HCT116 (cell line): ENCODE measurements at regions not wholly inside any gene's neighbourhood (a gene's known extent, or its start where the extent isn't known, plus 50 kb on each side); places are given as distances from the start of the nearest gene placed in this dataset.

Experiments
- ATAC-seq: fragments of 200-7000 bp; cut with Tn5 transposase; 2 replicates; pipeline ENCODE4 v1.9.1; 2020; ENCODE audit warnings: mild to moderate bottlenecking, moderate library complexity
- BruUV-seq: library from RNA; stranded (reverse); fragments of 400-500 nt; replicated peaks from 2 replicates; lab custom pipeline; 2021; lab: Mats Ljungman, UMichigan
- CTCF ChIA-PET: fragments of 300-600 bp; sonication (Branson Sonifier 250); formaldehyde crosslinking; loops from one replicate; lab custom pipeline; 2021; ENCODE audit warnings: antibody characterized with exemption; lab: Charles Lee
- POLR2A ChIA-PET: fragments of 300-600, 350-600 bp; sonication (Branson Sonifier 250); formaldehyde crosslinking; loops from one replicate; lab custom pipeline; 2021; ENCODE audit warnings: antibody characterized with exemption; lab: Charles Lee
- RAD21 ChIA-PET, 2 experiments: fragments of 300-600 bp; sonication (Branson Sonifier 250); formaldehyde crosslinking; loops; one replicate each; lab custom pipeline; 2023; ENCODE audit warnings: low total read pairs in 2 of 2; ENCODE audit not compliant: uncharacterized antibody in 2 of 2, unreplicated experiment in 2 of 2, low non-redundant PET in 1 of 2; lab: Charles Lee
- DNase-seq: peaks from one replicate; pipeline ENCODE4 v3.0.0-alpha.2; 2010; ENCODE audit warnings: low read depth, low spot score
- H2AFZ ChIP-seq: fragments of 200-600 bp; shearing (Covaris generic), sonication (generic); 2 replicates; pipeline ENCODE4 v1.6.1; 2017; ENCODE audit warnings: low read depth, mixed run types, mixed read lengths, antibody characterized with exemption, low read length; ENCODE audit not compliant: poor library complexity, severe bottlenecking
- H3K27ac ChIP-seq: 2 replicates; pipeline ENCODE4 v1.5.1; 2012; ENCODE audit warnings: low read depth, low read length
- H3K27me3 ChIP-seq: fragments of 200-600 bp; sonication (generic); 2 replicates; pipeline ENCODE4 v1.6.1; 2016; ENCODE audit warnings: mixed run types, low read length, mixed read lengths; ENCODE audit not compliant: insufficient read depth
- H3K36me3 ChIP-seq, 2 experiments: fragments of 200-500 bp in 1 of 2; fragments of 200-600 bp in 1 of 2; sonication (Bioruptor generic) in 1 of 2; sonication (generic) in 1 of 2; 2 replicates each; pipeline versions ENCODE4 v1.5.1 to v1.6.1; 2014 to 2016; ENCODE audit warnings: low read length in 2 of 2, inconsistent platforms in 1 of 2, mixed read lengths in 1 of 2, mixed run types in 1 of 2; ENCODE audit not compliant: insufficient read depth in 2 of 2, control insufficient read depth in 1 of 2
- H3K4me1 ChIP-seq, 2 experiments: fragments of 200-600 bp in 1 of 2; sonication (generic) in 1 of 2; 2 replicates each; pipeline versions ENCODE4 v1.5.1 to v1.6.1; 2012 to 2017; ENCODE audit warnings: low read length in 2 of 2, inconsistent platforms in 1 of 2, mild to moderate bottlenecking in 1 of 2, mixed read lengths in 1 of 2, mixed run types in 1 of 2, moderate library complexity in 1 of 2; ENCODE audit not compliant: insufficient read depth in 2 of 2, control insufficient read depth in 1 of 2
- H3K4me2 ChIP-seq: fragments of 200-600 bp; sonication (generic); 2 replicates; pipeline ENCODE4 v1.6.1; 2017; ENCODE audit warnings: mixed run types, low read length, mixed read lengths
- H3K4me3 ChIP-seq, 2 experiments: fragments of 200-600 bp in 1 of 2; sonication (generic) in 1 of 2; replicated peaks in 1 of 2; 2 replicates each; pipeline ENCODE4 v1.5.1; 2011 to 2016; ENCODE audit warnings: low read length in 2 of 2, control low read depth in 1 of 2, low read depth in 1 of 2, mild to moderate bottlenecking in 1 of 2, mixed read lengths in 1 of 2, mixed run types in 1 of 2
- H3K79me2 ChIP-seq: fragments of 200-600 bp; sonication (generic); 2 replicates; pipeline ENCODE4 v1.6.1; 2017; ENCODE audit warnings: mild to moderate bottlenecking, mixed run types, low read length, moderate library complexity, mixed read lengths; ENCODE audit not compliant: insufficient read depth
- H3K9ac ChIP-seq: fragments of 200-600 bp; sonication (generic); 2 replicates; pipeline ENCODE4 v1.6.1; 2016; ENCODE audit warnings: low read length, mixed read lengths
- H3K9me2 ChIP-seq: fragments of 200-600 bp; sonication (generic), shearing (Covaris generic); 2 replicates; pipeline ENCODE4 v1.6.1; 2017; ENCODE audit warnings: mixed run types, mild to moderate bottlenecking, moderate library complexity; ENCODE audit not compliant: insufficient read depth
- H3K9me3 ChIP-seq, 2 experiments: fragments of 200-500 bp in 1 of 2; fragments of 200-600 bp in 1 of 2; sonication (Bioruptor generic) in 1 of 2; sonication (generic) in 1 of 2; 2 replicates each; pipeline ENCODE4 v1.6.1; 2014 to 2017; ENCODE audit warnings: low read length in 2 of 2, mixed read lengths in 2 of 2, inconsistent platforms in 1 of 2, low read depth in 1 of 2, mild to moderate bottlenecking in 1 of 2, mixed run types in 1 of 2, moderate library complexity in 1 of 2; ENCODE audit not compliant: control insufficient read depth in 1 of 2, insufficient read depth in 1 of 2
- H4K20me1 ChIP-seq: fragments of 200-600 bp; sonication (generic), shearing (Covaris generic); 2 replicates; pipeline ENCODE4 v1.6.1; 2017; ENCODE audit warnings: mixed run types, mild to moderate bottlenecking, moderate library complexity; ENCODE audit not compliant: insufficient read depth
- EGR1 ChIP-seq: IDR thresholded peaks from 2 replicates; pipeline ENCODE4 v1.6.1; 2012; ENCODE audit warnings: low read depth
- ELF1 ChIP-seq: IDR thresholded peaks from 2 replicates; pipeline ENCODE4 v1.6.1; 2012; ENCODE audit warnings: low read depth, borderline replicate concordance
- EZH2 ChIP-seq: fragments of 200-600 bp; sonication (generic); IDR thresholded peaks from 2 replicates; pipeline ENCODE4 v1.6.1; 2017; ENCODE audit warnings: antibody characterized with exemption, mixed run types
- EZH2phosphoT487 ChIP-seq: fragments of 200-600 bp; IDR thresholded peaks from 2 replicates; pipeline ENCODE4 v1.6.1; 2018; ENCODE audit warnings: antibody characterized with exemption, borderline replicate concordance
- FOSL1 ChIP-seq: IDR thresholded peaks from 2 replicates; pipeline ENCODE4 v1.6.1; 2012; ENCODE audit warnings: low read depth
- POLR2A ChIP-seq: IDR thresholded peaks from 2 replicates; pipeline ENCODE4 v1.7.0; 2011; ENCODE audit warnings: borderline replicate concordance; ENCODE audit not compliant: insufficient read depth, insufficient read length; ENCODE audit errors: extremely low read depth
- RAD21 ChIP-seq: IDR thresholded peaks from 2 replicates; pipeline ENCODE4 v1.6.1; 2012; ENCODE audit warnings: low read depth, mild to moderate bottlenecking
- SP1 ChIP-seq: IDR thresholded peaks from 2 replicates; pipeline ENCODE4 v1.6.1; 2012; ENCODE audit warnings: low read depth
- SRF ChIP-seq: IDR thresholded peaks from 2 replicates; pipeline ENCODE4 v1.6.1; 2012; ENCODE audit warnings: low read depth
- TCF7L2 ChIP-seq: IDR thresholded peaks from 2 replicates; pipeline ENCODE4 v1.7.0; 2011; ENCODE audit warnings: borderline replicate concordance, inconsistent platforms; ENCODE audit not compliant: insufficient read depth, insufficient read length; ENCODE audit errors: extremely low read depth
- YY1 ChIP-seq: IDR thresholded peaks from 2 replicates; pipeline ENCODE4 v1.6.1; 2011; ENCODE audit warnings: low read length, low read depth, moderate library complexity, mild to moderate bottlenecking; ENCODE audit not compliant: insufficient replicate concordance; ENCODE audit errors: extremely low read depth
- ZFX ChIP-seq: fragments of 450-650 bp; IDR thresholded peaks from 2 replicates; pipeline ENCODE4 v1.6.1; 2017
- ZNF274 ChIP-seq: fragments of 200-500 bp; sonication (Bioruptor generic); IDR thresholded peaks from 2 replicates; pipeline ENCODE4 v1.6.1; 2014; ENCODE audit warnings: mild to moderate bottlenecking, low read depth, low read length, inconsistent platforms
- intact Hi-C: fragments of 100-400 bp; cut with micrococcal nuclease; formaldehyde crosslinking; loops from 2 replicates; pipeline ENCODE4 v1.10.0; 2022
- TF ChIP-seq, protein P1 (sequence below): IDR thresholded peaks from 2 replicates; pipeline ENCODE4 v1.6.1; 2012
- TF ChIP-seq, protein P2 (sequence below): IDR thresholded peaks from 2 replicates; pipeline ENCODE4 v1.6.1; 2011; ENCODE audit warnings: mild to moderate bottlenecking, low read length, moderate library complexity; ENCODE audit not compliant: insufficient replicate concordance; ENCODE audit errors: extremely low read depth
- TF ChIP-seq, protein P3 (sequence below): IDR thresholded peaks from 2 replicates; pipeline ENCODE4 v1.6.1; 2012; ENCODE audit warnings: low read depth
- TF ChIP-seq, protein P4 (sequence below), 3 experiments: fragments of 200-600 bp in 1 of 3; sonication (generic) in 1 of 3; IDR thresholded peaks in 2 of 3; conservative IDR thresholded peaks in 1 of 3; 2 replicates each; pipeline ENCODE4 v1.5.1; 2012 to 2017; ENCODE audit warnings: low read depth in 2 of 3, low read length in 2 of 3, antibody characterized with exemption in 1 of 3, borderline replicate concordance in 1 of 3, control low read depth in 1 of 3, mild to moderate bottlenecking in 1 of 3, mixed read lengths in 1 of 3, mixed run types in 1 of 3, moderate library complexity in 1 of 3; ENCODE audit not compliant: insufficient read depth in 1 of 3

DNA sequence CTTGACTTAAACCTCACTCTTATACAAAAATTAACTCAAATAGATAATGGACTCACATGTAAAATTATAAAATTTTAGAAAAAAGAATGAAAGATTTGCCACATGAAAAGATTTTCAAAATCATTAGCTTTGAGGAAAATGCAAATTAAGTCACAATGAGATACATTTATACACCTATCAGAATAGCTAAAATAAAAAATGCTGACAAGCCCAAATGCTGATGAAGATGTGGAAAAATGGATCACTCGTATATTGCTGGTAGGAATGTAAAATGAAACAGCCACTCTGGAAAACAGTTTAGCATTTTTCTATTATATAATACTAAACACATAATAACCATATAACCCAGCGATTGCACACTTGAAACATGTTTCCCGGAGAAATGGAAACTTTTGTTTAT is 316.2 kb downstream of the ANKRD50 start (continued):
- TF ChIP-seq RAD21 (no peak), ZNF274 (no peak), EZH2phosphoT487 (no peak), YY1 (no peak), TCF7L2 (no peak), ZFX (no peak), POLR2A (no peak), ELF1 (no peak)
- TF ChIP-seq, protein P1, sequence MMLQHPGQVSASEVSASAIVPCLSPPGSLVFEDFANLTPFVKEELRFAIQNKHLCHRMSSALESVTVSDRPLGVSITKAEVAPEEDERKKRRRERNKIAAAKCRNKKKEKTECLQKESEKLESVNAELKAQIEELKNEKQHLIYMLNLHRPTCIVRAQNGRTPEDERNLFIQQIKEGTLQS, result no peak
- TF ChIP-seq, all 23 proteins: peak for 0

DNA sequence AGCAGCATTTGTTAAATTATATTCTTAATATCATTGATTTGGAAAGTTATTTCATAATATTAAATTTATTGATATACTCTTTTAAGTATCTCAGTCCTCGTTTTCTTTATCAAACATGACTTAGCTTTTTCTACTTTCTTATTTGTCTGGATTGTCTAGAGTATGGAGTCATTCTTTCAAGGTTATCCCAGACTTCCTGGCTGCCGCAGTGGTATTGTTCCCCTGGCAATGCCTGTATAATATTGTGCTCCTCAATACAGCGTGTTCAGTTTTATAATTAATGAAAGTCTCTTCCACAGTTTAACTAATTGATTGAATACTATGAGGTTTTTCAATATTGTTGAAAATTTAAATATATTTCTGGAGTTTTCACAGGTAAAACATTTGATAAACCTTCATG is 310.9 kb downstream of the ANKRD50 start:
- ChIA-PET RAD21 (no interaction called here), POLR2A (no interaction called here), CTCF (no interaction called here)
- BruUV-seq, result no TSS peak
- no peak overlapping the region for H3K4me3 ChIP-seq
- no peaks in the 10 kb centered on the region for H3K9me3 ChIP-seq
- no peaks in the 10 kb centered on the region for H4K20me1 ChIP-seq
- H3K4me2 ChIP-seq, result no peak overlapping the region
- H3K27ac ChIP-seq, result no peak overlapping the region
- DNase-seq (no peak), ATAC-seq (no peak)
- H3K27me3 ChIP-seq, result no peaks in the 10 kb centered on the region
- no peaks in the 10 kb centered on the region for H3K36me3 ChIP-seq
- intact Hi-C loops, result no loop called here
- no peak overlapping the region for H3K9ac ChIP-seq
- TF ChIP-seq EZH2 (no peak), ZNF274 (no peak), SP1 (no peak), ZFX (no peak), SRF (no peak), YY1 (no peak), EZH2phosphoT487 (no peak), EGR1 (no peak), FOSL1 (no peak)
- TF ChIP-seq, protein P2, sequence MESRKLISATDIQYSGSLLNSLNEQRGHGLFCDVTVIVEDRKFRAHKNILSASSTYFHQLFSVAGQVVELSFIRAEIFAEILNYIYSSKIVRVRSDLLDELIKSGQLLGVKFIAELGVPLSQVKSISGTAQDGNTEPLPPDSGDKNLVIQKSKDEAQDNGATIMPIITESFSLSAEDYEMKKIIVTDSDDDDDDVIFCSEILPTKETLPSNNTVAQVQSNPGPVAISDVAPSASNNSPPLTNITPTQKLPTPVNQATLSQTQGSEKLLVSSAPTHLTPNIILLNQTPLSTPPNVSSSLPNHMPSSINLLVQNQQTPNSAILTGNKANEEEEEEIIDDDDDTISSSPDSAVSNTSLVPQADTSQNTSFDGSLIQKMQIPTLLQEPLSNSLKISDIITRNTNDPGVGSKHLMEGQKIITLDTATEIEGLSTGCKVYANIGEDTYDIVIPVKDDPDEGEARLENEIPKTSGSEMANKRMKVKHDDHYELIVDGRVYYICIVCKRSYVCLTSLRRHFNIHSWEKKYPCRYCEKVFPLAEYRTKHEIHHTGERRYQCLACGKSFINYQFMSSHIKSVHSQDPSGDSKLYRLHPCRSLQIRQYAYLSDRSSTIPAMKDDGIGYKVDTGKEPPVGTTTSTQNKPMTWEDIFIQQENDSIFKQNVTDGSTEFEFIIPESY, result no peak
- TF ChIP-seq, protein P3, sequence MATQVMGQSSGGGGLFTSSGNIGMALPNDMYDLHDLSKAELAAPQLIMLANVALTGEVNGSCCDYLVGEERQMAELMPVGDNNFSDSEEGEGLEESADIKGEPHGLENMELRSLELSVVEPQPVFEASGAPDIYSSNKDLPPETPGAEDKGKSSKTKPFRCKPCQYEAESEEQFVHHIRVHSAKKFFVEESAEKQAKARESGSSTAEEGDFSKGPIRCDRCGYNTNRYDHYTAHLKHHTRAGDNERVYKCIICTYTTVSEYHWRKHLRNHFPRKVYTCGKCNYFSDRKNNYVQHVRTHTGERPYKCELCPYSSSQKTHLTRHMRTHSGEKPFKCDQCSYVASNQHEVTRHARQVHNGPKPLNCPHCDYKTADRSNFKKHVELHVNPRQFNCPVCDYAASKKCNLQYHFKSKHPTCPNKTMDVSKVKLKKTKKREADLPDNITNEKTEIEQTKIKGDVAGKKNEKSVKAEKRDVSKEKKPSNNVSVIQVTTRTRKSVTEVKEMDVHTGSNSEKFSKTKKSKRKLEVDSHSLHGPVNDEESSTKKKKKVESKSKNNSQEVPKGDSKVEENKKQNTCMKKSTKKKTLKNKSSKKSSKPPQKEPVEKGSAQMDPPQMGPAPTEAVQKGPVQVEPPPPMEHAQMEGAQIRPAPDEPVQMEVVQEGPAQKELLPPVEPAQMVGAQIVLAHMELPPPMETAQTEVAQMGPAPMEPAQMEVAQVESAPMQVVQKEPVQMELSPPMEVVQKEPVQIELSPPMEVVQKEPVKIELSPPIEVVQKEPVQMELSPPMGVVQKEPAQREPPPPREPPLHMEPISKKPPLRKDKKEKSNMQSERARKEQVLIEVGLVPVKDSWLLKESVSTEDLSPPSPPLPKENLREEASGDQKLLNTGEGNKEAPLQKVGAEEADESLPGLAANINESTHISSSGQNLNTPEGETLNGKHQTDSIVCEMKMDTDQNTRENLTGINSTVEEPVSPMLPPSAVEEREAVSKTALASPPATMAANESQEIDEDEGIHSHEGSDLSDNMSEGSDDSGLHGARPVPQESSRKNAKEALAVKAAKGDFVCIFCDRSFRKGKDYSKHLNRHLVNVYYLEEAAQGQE, result no peak
- TF ChIP-seq, protein P4, sequence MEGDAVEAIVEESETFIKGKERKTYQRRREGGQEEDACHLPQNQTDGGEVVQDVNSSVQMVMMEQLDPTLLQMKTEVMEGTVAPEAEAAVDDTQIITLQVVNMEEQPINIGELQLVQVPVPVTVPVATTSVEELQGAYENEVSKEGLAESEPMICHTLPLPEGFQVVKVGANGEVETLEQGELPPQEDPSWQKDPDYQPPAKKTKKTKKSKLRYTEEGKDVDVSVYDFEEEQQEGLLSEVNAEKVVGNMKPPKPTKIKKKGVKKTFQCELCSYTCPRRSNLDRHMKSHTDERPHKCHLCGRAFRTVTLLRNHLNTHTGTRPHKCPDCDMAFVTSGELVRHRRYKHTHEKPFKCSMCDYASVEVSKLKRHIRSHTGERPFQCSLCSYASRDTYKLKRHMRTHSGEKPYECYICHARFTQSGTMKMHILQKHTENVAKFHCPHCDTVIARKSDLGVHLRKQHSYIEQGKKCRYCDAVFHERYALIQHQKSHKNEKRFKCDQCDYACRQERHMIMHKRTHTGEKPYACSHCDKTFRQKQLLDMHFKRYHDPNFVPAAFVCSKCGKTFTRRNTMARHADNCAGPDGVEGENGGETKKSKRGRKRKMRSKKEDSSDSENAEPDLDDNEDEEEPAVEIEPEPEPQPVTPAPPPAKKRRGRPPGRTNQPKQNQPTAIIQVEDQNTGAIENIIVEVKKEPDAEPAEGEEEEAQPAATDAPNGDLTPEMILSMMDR (IDR thresholded peaks at IDR 0.05 in 2 of 3, conservative IDR thresholded peaks at IDR 0.05 in 1 of 3; ENCODE audit: borderline replicate concordance in 1 of 3, insufficient read depth in 1 of 3, low read depth in 2 of 3, low read length in 2 of 3), result no peak
- no peaks in the 10 kb centered on the region for H3K4me1 ChIP-seq
- H3K9me2 ChIP-seq, result no peaks in the 10 kb centered on the region
- no peaks in the 10 kb centered on the region for H3K79me2 ChIP-seq
- no peak overlapping the region for H2AFZ ChIP-seq
